ENCODE measurements at regions not wholly inside any gene's neighbourhood (a gene's known extent, or its start where the extent isn't known, plus 50 kb on each side); places are given as distances from the start of the nearest gene placed in this dataset.
"Not testable (repeated sequence)": the region's sequence is repeated elsewhere in the genome, so short reads cannot be mapped to it uniquely, and the experiment has no call there.

DNA sequence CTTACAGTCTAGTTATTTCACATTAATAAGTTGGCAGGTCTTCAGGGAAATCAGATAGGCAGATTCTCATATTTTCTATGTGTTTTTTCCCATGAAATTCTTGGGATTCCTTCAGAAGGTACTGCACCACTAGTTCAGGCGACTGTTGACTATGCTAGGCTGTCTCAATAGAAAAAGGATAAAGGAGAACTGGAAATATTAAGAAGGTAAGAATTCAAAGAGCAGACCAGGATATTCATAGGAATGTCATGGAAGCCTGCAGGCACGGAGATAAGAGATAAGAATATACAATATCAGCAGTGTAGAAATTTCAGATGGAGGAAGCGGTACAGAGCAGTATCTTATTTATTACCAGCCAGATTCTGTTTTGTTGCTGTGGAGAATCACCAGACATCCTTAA is 432.1 kb upstream of the MDFIC2 start:
- FAIRE-seq = no peak
- DNase-seq (ENCODE audit: low spot score in 2 of 2) = no peak

DNA sequence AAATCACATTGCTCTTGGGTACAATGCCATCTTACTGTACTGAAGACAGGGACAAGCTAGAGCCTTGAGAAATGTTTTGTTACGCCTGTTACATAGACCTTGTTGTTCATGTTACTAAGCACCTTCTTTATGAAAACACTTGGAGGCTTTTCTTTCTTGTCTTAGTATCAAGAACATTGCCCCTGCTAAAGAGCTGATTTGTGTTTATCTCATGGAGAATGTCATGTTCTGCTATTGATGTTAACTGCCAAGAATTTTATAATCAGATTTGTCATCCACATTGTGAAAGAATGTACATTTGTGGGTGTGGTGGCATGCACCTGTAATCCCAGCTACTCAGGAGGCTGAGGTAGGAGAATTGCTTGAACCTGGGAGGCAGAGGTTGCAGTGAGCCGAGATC is 431.3 kb upstream of the MDFIC2 start:
- DNase-seq (ENCODE audit: low spot score in 2 of 2) (no peak), FAIRE-seq (no peak)

DNA sequence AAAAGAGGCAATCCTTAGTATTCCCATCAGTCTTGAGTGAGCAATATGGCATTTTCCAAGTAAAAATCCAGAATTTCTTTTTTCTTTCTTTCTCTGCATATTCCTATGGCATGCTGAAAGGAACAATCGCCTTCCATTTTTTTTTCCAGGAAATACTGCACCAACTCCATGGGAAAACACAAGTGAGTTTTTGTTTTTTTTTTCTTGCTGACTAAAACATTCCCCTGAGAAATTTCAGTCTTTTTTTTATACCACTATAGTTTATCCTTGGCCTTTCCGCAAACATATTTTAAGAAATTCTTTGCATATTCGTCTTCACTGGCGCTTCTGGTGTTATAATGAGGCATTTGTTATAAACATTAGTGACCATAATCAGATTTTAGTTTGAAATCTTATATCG is 429.6 kb upstream of the MDFIC2 start:
- no peak for FAIRE-seq

DNA sequence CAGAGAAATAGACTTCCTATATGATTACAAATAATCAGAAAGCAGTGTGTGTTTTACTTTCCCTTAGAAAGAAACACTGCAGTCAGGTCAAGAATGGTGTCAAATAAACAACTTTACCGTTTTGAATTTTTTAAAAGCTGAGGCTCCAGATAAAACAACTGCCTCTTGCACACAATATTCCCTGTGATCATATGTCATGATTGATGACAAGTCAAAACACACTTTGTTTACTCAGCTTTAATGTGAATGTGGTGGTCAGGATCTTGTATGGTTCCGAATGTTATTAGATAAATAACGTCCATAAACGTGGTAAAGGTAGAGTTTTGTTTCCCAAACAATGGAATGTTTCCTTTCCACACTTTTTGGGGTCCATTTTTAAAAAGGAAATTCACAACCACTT is 428.4 kb upstream of the MDFIC2 start:
- FAIRE-seq (no peak), DNase-seq (ENCODE audit: low spot score in 2 of 2) (no peak)

More for the DNA sequence above, 429.6 kb upstream of the MDFIC2 start:
- DNase-seq (ENCODE audit: low spot score in 2 of 2) = no peak

DNA sequence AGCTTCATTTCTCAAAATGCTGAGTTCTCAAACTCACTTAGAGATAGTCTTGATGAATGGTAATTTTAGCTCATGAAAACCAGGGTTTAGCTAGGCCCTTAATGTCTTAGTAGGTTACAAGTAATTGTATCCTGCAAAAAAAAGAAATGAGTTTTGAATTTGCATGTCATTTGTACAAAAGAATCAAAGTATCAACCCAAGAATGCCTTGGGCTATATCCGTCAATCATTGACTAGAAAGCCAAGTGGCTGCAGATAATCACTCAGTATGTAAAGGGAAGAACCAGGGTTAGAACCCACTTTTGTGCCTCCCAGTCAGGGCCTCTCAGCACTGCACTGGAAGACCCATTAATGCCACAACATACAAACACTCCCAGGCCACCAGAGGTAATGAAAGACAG is 427.6 kb upstream of the MDFIC2 start:
- no peak for DNase-seq (ENCODE audit: low spot score in 2 of 2)
- no peak for FAIRE-seq

DNA sequence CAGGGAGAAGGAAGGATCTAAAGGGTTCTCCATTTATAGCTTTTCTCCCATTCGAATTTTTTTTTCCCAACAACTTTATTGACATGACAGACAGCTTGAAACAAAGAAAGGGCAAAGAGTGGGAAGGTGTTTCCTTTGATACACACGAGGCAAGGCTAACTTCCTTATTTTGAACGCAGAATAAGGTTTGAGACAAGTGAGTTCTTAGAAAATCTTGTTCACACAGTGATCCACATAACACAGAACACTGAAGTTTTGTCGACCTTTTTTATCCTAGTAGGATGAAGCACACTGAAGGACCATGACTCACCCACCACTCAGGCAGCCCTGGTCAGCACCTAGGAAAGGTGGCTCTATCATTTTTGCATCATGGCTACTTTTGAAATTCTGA is 425.8 kb upstream of the MDFIC2 start:
- FAIRE-seq (no peak), DNase-seq (ENCODE audit: low spot score in 2 of 2) (no peak)

DNA sequence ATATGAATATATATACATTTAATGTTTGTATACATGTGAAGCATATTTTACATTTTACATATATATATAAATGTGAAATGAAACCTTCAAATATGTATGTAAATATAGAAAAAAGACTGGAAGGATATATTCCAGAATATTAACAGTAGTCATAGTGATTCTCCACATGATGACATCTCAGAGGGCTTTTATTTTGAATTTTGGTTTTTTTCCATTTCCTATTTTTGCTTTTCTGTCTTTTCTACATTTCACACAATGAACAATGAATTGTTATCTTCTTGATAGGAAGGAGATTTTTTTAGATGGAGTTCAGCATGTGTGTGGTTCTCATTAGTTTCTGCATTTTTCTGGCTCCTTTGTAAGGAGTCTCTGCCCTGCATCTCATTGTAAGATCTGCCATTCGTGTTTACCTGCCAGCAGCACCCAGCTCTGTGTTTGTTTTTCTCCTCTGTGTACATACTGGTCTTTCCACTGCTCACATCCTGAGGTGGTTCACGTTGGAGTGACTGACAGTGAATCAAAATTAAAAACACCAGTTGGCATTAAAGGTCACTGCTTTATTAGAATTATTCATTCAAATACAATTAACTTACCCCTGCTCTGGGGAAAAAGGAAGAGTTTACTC is 425.3 kb upstream of the MDFIC2 start:
- FAIRE-seq = peak; percentile 42

DNA sequence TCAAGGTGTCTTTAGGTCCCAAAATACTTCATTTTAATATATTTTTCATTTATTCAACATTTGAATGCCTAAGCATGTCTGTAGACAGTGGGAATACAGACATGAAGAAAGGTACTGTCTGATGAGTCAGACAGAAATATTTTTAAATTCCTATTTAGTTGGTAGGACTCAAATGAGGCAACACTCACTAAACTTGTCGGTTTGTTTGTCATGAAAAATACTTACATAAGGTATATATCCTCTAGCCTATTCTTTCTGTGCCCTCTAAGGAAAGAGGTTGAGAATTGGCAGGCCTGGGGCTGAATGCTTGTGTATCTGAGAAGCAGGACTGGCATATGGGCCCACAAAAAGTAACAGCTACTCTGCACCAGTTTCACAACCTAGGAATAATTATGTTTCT is 423.6 kb upstream of the MDFIC2 start:
- DNase-seq (ENCODE audit: low spot score in 2 of 2) (no peak), FAIRE-seq (no peak)

More for the DNA sequence above, 425.3 kb upstream of the MDFIC2 start:
- DNase-seq (ENCODE audit: low spot score in 2 of 2) = no peak

DNA sequence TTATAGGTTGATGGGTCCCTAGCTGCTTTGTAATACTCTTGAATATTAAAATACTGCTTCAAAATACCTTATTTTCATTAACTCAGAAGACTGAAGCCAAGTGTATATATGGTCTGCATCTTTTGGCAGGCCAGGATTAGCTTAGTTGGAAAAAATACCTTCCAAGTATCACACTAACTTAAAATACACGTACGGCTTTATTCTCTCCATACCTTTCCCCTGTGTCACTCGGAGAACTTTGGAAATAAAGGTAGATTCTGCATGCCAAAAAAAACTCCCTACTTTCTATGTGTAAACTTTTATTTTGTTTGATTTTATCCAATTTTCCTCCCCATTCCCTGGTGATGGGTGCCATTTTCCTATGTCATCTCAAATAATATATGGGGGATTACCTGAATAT is 422.3 kb upstream of the MDFIC2 start:
- no peak for DNase-seq (ENCODE audit: low spot score in 2 of 2)
- FAIRE-seq = no peak

DNA sequence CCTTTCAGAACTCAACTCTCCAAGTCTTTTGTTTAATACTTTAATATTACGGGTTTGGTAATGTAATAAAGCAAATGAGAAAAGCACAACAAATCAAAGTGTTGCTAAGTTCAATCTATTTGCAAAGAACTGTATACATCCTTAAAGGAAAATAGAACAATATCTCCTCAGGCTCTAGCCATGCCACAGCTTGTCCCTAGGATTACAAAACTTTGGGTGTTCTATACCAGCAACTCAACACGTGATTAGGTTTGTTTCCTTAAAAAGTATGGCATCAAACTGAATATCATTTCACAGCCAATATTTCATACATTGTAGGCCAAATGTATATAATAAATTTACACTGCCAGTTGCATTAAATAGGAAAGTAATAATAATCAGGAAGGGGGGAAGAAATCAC is 418.6 kb upstream of the MDFIC2 start:
- FAIRE-seq = no peak
- no peak for DNase-seq (ENCODE audit: low spot score in 2 of 2)

DNA sequence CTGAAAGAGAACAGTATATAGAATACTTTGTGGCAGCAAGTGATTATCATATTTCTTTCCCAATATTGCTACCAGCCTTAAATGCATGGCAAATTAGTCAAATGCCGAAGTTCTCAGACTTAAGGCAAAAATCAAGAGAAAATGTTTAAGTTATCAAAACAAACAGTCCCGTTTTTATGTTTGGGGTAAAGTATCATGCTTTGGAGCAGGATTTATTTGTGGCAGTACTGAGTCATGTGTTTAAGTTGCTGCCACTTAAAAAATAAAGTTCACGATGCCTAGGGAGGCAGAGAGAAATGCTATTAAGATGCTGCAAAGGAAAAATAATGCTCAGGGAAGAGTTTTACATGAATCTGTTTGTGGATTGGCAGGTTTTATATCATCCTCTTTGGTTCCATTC is 417.4 kb upstream of the MDFIC2 start:
- FAIRE-seq (no peak), DNase-seq (ENCODE audit: low spot score in 2 of 2) (no peak)

DNA sequence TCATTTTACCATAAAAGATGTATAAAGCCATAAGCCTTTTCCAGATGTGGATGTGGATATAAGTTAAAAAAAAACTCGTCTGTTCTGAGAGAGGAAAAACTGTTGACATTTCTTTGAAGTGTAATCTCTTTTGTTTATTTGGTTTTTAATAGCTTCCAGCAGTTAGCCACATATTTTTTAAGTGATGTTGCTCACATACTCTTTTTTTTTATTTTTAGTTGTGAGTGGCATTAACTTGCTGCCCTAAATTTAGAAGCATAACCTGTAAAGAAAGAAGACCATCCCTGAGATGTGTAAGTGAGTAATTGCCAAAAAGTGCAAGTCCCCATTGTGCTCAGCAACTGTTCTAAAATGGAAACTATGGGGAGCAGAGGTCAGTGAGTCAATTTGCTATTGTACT is 415.9 kb upstream of the MDFIC2 start:
- FAIRE-seq = peak; percentile 10
- DNase-seq (ENCODE audit: low spot score in 2 of 2) = no peak

DNA sequence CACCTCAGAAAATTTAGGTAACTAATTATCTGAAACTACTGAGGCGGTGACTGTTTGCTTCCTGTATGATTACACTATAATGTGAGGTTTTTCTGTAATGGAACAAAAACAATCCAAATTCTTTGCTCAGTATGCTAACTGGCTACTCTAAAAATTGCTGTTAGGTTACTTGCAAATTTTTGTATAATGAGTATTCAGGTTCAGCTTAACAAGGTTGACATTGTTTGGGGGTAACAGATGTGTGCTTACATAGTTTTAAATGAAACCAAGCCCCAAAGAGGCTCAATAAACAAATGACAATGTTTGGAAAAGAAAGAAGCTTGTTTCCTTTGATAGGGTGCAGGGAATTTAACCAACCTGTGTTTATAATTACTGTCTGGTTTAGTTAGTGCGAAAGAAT is 414.5 kb upstream of the MDFIC2 start:
- FAIRE-seq = no peak
- no peak for DNase-seq (ENCODE audit: low spot score in 2 of 2)

DNA sequence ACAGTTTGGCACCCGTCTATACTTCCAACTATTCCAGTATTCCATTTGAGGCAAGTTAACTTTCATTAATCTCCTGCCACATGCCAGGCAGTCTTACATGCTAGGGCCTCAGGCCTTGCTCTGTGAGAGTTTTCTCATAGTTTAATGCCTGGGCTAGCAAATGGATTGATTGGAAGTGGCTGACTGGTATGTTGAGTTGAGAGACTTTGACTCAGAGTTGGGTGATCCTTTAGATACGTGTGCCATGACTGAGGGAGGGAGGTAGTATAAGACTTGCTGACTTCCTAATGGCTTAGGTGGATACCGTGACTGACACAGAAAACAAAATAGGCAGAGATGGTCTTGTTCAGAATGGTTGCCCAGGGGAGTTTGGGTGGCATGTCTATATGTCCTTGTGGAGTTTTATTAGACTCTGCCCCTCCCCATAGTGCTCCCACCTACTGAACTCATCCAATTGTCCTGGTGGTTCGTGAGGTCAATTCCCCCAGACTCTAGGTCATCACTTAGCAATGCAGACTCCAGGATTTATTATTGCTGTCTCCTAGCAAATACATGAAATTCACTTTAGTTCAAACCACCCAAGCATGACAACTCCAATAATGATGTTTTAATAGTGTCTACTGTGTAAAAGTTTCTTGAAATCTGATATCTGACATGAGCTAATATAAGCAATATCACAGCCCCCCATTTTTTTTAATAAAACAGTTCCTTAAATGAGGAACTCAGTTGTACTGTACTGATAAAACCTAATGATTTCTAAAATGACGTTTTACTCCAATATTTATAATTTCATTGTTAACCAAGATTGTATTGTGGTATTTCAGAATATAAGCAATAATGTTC is 413.9 kb upstream of the MDFIC2 start:
- FAIRE-seq = no peak
- DNase-seq (ENCODE audit: low spot score in 2 of 2) = no peak

DNA sequence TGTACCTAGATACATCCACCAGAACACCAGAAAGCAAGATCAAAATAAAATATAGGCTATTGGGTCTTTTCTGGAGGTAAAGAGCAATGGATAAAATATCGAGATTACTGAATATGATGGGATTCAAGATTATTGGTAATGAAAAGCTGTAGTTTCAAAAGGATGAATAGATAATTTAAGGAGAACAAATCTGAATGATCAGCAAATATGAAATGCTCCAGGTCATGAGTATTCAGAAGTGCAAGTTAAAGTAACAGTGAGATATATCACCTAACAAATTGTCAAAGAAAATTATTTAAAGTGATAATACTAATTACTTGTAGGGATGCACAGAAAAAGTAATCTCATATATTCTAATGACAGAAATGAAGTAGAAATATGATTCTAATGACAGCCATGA is 409.6 kb upstream of the MDFIC2 start:
- DNase-seq (ENCODE audit: low spot score in 2 of 2) (no peak), FAIRE-seq (no peak)

DNA sequence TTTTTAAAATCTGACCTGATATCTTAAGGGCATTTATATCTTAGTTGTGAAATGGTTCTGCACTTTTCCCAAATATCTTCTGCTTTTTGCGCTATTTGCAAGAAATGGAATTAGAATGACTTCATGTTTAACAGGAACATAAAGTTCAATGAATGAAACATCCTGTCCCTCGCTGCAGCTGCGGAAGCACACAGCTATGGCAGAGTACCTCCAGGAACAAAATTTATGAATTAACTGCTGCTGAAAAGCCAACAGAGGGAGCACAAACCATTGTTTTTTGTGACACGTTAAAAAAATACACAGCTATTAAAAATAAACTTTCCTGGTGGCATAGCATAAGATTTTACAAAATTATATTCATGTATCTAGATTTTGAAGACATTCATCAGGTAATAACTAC is 404.4 kb upstream of the MDFIC2 start:
- DNase-seq (ENCODE audit: low spot score in 2 of 2) (peak in 1 of 2 donors; percentile 4), FAIRE-seq (no peak)

DNA sequence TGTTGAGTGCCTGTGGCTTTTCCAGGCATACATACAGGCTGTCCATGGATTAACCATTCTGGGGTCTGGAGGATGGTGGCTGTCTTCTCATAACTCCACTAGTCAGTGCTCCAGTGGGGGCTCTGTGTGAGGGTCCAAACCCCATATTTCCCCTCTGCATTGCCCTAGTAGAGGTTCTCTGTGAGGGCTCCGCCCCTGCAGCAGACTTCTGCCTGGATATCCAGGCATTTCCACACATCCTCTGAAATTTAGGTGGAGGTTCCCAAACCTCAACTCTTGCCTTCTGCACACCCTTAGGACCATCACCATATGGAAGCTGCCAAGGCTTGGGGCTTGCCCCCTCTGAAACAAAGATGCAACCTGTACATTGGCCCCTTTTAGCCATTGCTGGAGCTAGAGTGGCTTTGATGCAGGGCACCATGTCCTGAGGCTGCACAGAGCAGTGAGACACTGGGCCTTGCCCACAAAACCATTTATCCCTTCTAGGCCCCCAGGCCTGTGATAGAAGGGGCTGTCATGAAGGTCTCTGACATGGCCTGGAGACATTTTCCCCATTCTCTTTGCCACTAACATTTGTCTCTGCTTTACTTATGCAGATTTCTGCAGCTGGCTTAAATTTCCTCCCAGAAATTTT is 400.1 kb upstream of the MDFIC2 start:
- DNase-seq (ENCODE audit: low spot score in 2 of 2) (no peak), FAIRE-seq (no peak)

DNA sequence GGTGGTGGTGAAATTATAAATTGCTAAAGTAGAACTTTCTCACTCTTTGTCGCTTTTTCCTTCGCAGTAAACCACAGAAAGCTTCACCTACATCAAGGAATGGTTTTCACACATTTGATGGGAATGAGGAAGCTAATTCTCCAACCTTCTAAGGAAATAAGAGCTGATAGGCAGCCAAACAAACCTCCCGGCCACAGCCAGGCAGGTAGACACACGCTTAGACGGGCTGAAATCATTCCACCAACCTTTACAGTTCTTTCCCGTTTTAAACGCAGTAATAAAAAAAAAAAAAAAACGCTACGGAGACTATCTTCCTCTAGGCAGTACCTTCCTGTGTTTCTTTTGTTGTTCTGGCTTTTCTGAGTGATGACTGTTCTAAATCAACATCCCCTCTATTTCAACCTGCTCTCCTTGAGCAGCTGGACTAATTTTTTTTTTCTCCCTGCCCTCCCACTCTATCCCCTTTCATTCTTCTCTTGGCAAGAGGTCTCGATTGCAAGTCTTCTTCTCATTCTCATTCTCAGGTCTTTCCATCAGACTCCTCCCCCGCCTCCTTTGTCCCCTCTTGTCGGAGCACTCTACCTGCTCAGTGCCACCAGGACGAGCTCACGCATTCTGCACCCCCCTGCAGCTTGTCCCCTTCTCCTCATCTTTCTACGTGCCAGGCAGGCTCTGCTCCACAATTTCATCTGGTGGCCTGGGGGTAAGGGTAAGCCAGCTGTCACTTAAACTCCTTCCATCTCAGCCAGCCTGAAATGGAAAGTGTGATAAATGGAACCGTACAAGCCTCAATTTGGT is 391.1 kb upstream of the MDFIC2 start:
- no peak for DNase-seq (ENCODE audit: low spot score in 2 of 2)
- no peak for FAIRE-seq

DNA sequence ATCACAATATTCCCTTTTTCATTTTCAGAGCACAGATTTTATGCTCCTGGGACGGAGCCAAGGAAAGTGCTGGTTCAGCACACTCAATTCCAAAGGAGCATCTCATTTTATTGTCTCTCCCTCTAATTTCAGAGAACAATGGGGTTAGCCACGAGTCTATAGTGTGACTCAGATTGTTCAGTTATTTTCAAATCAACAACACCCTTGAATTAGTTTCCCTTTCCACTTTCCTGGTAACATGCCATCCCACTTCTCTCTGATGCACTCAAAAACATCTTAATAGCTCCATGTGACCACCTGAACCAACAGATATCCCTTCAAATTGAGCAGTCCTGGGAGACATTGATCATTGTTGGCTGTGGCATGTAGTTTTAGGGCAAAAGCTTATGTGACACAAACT is 389.7 kb upstream of the MDFIC2 start:
- DNase-seq (ENCODE audit: low spot score in 2 of 2) (no peak), FAIRE-seq (no peak)

DNA sequence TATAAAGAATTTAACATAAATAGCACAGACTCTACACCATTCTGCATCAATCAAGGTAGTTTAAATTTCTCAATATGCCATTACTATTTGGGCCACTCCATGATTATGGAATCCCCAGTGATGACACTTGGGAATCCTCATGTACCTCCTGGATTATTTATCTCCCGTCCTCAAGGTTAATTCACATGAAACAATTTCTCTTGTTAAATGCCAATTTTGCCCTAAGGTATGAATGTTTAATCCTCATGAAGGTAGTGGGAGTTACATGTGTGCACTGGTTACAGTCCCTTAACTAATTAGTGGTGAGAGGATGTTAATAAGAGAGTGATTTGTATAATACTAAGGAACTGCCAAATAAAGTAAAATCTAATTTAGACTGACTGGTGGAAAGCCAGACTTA is 372.3 kb upstream of the MDFIC2 start:
- DNase-seq (ENCODE audit: low spot score in 2 of 2) (no peak), FAIRE-seq (no peak)

DNA sequence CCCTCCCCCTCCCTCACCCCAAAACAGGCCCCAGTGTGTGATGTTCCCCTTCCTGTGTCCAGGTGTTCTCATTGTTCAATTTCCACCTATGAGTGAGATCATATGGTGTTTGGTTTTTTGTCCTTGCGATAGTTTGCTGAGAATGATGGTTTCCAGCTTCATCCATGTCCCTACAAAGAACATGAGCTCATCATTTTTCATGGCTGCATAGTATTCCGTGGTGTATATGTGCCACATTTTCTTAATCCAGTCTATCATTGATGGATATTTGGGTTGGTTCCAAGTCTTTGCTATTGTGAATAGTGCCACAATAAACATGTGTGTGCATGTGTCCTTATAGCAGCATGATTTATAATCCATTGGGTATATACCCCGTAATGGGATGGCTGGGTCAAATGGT is 363.4 kb upstream of the MDFIC2 start:
- DNase-seq (ENCODE audit: low spot score in 2 of 2); FAIRE-seq: not testable (repeated sequence)

Data from frontal cortex (tissue), 3 donors.